ENCODE measurements at regions not wholly inside any gene's neighbourhood (a gene's known extent, or its start where the extent isn't known, plus 50 kb on each side); places are given as distances from the start of the nearest gene placed in this dataset.

DNA sequence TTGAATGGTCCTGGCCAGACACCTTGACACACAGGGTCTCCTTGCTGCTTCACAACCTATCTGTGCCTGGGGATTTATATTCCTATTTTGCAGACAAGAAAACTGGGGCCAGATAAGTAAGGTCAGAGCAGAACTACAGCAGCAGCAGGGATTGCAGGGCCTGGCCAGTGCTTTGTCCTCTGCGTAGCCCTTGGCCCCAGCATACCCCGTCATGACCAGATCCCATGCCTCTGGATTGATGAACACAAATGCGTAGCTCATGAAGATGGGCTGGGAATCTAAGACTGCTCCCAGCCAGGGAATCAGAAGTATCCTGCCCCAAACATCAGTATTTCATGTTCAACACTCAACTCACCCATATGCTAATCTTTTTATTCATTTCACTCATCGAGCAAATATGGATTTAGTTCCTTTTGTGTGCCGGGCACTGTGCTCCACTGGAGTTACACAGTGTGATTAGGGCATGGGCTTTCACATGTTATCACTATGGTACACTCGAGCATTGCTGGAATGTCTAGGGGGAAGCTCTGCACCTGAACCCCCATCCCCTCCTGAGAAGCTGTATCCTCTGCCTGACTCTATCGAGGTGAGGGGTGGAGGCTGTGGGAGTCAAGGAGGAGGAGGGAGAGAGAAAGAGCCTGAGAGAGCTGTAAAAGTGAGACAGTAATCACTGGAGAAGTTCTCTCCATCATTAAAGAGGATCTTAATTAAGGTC lies 143.3 kb downstream of the CYP26B1 start:
- no peak for DNase-seq (ENCODE audit: low read depth)

DNA sequence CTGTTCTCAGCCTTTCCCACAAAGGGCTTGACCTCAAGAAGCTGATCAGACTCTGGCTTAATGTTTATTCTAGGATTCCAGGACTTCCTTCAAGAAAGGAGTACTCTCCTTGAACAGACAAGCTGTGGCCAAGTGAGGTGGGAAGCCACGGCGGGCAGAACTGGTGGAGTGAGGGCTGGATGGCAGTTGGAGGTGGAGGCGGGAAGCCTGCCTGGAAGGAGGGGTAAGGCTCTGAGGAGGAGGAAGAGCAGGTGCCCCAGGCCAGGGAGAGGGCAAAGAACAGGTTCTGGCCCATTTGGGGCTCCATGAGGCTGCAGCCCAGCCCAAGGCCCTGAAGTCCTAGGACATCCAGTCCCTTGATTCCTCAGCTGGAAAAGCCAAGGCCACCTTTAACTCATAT lies 143.9 kb downstream of the CYP26B1 start:
- DNase-seq (ENCODE audit: low read depth) = no peak

DNA sequence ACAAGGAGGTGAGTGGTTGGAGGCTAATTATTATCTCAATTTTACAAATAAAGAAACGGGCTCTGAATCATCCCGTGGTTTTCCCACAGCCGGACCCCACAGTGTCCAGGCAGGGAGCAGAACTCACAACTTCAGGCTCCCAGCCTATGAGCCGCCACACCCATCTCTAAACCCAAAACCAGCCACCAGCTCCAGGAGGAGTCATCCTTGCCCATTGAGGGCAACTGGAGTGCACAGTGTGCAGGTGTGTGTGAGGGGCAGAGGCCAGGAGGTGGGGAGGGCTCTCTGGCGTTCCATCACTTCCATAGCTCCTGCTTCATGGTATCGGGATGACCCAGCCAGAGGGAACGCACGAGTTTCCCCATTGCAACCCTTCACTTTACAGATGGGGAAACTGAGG lies 144.5 kb downstream of the CYP26B1 start:
- DNase-seq (ENCODE audit: low read depth) = no peak

DNA sequence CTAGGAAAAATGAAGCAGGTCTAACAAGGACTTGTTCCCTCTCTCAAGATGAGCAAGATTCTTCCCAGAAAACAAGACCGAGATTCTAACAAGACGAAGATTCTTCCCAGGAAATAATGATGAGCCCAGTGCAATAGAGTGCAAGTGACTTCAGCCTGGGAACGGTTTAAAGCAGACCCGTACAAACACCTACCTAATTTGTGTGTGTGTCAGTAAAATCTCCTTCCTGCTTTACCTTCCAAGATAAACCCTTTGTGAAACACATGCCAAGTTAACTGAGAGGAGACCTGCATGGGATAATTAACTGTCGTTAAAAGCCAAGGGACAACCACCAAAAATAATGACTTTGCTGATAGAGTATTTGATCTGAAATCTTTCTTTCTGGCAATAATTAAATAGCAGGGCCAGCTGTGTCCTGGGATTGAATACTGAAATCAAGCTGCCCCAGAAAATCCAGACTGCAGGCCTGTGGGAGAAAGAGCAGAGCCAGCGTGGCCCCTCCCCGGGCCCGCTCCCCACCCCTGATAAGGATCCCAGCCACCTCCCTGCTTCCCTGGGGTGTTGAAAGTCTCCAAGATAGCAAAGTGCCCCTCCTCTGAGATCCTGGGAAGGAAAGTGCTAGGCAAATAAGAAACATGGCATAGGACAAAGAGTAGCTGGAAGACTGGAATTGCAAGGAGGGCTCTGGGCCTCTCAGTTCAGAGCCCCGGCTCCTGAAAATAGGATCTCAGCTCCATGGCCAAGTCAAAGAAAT lies 145.5 kb downstream of the CYP26B1 start:
- DNase-seq (ENCODE audit: low read depth) = no peak

DNA sequence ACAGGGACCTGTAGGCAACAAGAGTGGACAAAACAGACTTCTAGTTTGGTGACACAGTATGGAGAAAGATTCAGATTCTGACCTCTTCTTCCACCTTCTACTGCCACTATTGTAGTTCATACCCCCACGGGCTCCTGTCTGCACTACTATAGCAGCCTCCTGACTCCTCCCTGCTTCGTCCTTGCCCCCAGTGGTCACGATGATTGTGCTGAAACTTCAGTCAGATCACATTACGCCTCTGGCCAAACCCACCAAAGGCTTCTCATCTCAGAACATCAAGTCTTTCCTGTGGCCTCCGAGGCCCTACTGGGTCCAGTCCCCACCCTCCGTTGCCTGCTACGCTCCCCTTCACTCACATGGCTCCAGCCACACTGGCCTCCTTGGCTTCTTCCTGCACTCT lies 147.6 kb downstream of the CYP26B1 start:
- DNase-seq (ENCODE audit: low read depth) = no peak

DNA sequence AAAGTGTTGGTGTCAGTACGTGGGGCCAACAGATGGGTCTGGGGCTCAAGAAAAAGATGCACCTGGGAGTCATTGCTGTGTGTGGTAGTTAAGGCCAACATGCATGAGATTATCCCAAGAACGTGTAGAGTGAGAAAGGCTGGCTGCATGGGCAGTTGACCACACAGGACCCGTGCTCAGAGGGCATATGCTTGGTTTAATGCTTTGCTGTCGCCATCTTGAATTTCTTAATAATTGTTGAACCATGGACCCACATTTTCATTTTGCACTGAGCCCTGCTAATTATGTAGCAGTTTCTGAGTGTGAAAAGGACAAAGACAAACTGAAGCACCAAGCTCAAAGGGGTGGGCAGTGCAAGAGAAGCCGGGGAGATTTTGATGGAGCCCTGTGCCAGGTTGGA lies 148.1 kb downstream of the CYP26B1 start:
- DNase-seq (ENCODE audit: low read depth) = no peak

DNA sequence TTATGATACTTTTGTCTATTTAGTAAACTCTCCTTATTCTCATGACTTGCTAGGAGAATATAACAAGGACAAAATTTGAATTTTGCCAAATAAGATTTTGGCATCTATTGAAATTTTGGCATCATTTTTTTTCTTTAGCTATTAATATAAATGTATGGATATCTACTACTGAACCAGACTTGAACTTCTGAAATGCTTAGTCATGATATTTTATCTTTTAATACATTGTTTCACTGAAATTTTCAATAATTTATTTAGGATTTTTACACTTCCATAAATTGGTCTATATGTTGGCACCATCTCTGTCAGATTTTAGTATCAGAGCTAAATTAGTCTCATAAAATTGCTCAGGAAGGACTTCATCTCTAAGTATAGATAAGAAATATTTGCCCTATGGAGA lies 149.8 kb downstream of the CYP26B1 start:
- DNase-seq (ENCODE audit: low read depth) = no peak

DNA sequence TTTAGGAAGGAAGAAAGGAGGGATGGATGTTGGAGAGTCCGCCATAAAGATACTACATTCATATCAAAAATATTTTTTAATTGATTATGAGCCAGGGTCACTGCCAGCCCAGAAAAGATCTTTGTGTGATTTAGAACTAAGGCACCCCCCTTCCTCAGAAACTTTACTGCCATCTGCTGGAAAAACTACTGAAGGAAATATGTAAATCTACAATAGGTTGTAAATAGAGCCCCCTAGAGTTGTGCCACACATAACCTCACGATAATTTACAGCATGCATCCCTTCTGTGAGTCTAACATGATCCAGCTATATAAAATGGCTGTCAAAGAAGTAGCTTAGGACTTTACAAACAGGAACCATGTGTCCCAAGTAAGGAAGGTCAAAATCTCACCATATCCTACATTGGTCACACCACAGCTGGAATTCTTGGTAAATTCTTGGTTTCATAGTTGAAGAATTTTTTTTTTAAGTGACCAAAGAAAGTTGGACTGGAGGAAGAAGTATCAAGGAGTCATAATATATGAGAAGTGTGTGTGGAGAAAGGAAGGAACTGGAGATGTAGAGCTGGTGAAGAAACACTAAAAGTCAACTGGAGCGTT lies 152.5 kb downstream of the CYP26B1 start:
- no peak for DNase-seq (ENCODE audit: low read depth)

DNA sequence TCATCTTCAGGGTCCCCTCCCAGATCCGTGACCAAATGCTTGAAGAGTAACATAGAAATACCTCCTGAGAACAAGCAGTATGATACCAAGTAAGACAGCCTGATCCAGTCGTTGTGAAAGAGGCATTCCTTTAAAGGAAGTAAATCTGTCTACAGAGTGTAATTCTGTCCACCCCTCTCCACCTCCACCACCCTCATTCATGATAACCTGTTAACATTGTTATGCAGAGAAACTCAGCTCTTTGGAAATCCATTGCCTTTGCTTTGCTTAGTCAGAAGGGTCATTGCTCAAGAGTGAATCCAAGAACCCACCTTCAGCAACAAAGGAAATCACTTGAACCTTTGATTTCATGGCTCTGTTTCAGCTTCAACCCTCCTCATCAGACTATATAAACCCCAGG lies 155.6 kb downstream of the CYP26B1 start:
- no peak for DNase-seq (ENCODE audit: low read depth)

DNA sequence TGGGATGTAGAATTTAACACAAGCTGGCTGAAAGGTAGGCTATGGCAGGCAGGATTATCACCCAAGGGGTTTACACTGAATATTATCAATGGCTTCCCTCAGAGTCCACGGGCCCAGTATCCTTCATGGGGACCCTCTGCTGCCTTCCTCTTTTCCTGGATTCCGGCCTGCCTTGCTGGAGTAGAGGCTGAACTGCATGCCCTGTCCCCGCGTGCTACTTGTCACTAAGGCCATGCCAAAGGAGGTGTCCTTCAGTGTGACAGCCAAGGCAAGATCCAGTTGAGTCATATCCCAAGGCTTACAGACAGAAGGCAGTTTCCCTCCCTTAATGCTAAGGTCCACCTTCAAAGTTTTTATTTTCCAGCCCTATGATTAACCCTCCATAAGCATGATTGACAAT lies 156.3 kb downstream of the CYP26B1 start:
- no peak for DNase-seq (ENCODE audit: low read depth)

DNA sequence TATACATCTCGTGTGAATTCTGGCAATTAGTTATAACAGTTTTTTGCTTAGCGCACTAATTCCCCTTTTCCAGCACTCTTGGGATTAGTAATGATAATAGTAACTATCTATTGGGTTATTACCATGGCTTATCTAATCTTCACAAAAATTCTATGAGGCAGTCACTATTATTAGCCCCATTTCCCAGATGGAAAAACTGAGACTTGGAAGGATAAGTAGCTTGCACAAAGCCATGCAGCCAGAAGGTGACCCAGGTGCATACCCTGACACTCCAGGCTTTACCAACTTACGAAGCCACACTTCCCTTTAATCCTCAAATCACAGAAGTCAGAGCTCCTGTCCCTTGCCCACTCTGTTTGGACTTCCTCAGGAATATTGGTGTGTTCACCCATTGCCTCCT lies 156.8 kb downstream of the CYP26B1 start:
- DNase-seq (ENCODE audit: low read depth) = no peak

DNA sequence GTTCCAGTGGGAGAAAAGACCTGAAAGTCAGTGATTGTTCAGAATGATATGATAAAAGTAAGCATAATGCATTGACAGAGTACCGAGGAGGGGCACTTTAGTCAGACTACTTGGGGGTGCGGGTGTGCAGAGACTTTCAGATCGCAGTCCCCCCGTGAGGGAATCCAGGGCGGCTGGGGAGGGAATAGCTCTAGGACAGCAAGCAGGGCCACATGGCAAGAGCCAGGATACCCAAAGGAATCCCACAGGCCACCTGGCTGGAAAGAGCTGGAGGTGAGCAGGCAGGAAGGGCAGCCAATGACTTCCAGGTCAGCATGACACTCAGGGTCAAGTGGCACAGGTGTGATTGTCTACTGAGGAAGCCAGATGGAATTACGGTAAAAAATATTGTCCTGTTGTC lies 157.5 kb downstream of the CYP26B1 start:
- no peak for DNase-seq (ENCODE audit: low read depth)

DNA sequence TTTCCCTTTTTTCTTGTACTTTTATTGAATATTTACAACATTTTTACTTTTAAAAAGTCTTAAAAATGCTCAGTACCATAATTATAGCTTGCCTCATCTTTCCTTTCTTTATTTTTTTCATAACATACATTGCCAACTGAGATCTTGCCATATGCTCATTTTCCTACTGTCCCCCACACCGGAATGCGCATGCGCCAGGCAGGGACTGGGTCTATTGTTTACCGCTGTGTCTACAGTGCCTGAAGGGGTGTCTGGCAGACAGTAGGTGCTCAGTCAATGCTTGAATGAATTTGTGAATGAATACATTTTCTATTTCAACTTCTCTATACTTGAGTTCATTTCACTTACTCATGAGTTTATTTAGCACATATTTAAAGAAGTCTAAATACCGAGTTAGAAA lies 158.0 kb downstream of the CYP26B1 start:
- no peak for DNase-seq (ENCODE audit: low read depth)

DNA sequence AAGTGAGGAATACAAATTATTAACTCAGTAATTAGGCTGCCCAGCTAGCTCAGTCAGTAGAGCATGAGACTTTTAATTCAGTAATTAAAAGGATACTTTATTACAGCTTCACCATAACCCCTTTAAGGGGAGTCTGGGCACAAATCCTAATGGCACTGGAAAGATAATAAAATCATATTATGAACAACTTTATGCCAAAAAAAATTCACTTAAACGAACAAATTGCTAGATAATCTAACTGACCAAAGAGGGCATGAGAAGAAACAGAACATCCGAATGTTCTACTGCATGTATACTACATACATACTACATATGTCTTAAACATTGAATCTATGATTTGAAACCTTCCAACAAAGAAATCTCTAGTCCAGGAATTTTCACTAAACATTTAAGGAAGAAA lies 159.5 kb downstream of the CYP26B1 start:
- no peak for DNase-seq (ENCODE audit: low read depth)

DNA sequence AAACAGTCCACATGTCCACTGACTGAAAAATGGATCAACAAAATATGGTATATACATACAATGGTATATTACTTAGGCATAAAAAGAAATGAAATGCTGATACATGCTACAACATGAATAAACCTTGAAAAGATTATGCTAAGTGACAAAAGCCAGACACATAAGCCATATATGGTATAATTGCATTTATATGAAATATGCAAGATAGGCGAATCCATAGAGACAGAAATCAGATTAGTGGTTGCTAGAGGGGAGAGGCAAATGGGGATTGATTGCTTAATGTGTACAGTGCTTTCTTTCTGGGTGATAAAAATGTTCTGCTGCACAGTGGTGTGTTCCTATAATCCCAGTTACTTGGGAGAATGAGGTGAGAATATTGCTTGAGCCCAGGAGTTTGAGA lies 171.0 kb downstream of the CYP26B1 start:
- DNase-seq (ENCODE audit: low read depth) = no peak

DNA sequence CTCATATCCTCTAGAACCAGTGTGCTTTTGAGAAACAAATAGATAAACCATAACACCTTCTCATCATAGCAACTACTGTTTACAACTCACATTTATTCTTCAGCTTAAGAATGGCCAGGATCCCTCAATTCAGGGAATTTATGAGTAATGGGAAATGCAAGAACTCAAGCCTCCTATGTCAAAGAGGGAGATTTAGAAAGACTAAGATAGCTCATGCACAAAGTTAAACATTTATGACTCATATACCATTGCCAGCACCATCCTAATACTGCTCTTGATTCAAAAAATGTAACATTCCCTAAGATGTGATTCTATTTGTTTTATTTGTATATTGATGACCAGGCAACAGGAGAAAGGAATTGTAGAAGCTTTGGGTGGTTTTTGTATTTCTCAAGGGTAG lies 172.8 kb downstream of the CYP26B1 start:
- no peak for DNase-seq (ENCODE audit: low read depth)

DNA sequence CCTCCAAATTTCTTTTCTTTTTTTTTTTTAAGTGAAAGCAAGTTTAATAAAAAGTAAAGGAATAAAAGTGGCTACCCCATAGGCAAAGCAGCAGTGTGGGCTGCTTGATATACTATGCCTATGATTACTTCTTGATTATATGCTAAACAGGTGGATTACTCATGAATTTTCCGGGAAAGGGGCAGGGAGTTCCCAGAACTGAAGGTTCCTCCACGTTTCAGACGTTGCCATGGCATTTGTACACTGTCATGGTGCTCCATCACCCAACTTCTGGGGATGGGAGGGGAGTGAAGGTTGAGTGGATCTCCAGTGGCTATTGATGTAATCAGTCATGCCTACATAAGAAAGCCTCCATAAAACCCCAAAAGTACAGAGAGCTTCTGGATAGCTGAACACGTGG lies 176.2 kb downstream of the CYP26B1 start:
- DNase-seq (ENCODE audit: low read depth) = no peak

DNA sequence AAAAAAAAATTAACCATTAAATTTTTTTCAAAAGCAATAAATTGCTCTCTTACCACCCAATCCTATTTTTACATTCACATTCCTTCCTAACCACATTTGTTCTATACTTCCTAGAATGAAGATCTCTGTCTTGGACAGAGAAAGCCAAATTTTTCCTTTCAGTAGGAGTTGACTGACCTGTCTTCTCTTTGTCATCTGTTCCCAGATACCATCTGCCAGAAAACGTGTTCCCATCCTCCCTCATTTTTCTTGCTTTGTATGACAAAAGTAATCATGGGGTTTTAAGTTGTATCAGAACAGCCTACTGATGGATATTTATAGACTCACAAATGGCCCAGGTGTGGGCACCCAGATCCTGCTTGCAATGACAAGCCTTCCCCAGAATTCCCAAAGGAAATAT lies 182.1 kb downstream of the CYP26B1 start:
- no peak for DNase-seq (ENCODE audit: low read depth)

DNA sequence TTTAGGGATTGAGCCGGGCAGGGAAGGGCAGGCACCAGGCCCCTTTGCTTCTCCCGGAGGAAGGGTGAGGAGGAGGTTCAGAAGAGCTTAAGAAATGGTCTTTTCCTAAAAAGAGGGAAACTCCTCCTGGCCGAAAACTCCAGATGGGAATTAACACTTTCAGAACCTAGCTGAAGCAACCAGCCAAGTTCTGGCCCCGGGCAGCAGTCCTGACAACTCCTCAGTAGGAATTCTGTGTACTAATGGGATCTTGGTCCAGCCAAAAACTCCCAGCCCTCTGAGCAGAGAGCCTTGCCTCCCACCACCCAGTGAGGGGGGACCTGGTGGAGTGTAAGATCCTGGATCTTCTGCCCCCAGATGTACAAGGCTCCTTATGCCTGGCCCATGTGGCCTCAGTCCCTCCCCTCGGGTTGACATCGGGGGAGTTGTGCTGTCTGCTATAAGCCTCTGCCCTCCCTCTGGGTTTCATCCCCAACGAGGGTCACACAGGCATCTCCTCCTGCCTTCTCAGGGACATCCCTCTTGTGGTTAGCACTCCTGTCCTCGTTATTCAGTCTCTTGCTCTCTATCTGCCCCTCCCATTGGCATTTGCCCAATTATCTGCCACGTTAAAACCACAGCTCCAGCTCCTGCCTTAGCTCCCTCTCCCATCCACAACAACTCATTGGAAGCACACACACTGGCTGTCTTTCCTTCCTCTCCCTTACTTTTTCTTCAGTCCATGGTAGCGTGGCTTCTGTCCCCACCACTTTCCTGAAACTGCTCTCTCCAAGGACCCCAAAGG lies 184.6 kb downstream of the CYP26B1 start:
- DNase-seq (ENCODE audit: low read depth) = no peak

DNA sequence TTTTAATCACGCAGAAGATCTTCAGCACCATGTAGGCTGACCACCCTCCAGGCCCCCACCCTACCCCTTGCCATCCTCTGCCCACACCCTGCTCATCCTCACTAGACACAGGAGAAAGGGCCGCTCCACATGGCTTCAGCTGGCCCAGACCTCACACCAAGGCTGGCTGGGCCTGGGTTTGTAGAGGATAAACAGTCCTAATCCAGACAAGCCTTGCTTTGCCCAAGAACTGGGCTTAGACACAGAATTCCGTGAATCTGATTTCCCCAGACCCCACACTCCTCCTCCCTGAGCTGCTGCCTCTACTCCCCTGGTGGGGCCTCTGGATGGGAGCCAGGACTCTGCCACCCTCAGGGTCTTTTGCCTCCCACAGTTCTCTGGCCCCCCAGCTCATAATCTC lies 185.3 kb downstream of the CYP26B1 start:
- no peak for DNase-seq (ENCODE audit: low read depth)

DNA sequence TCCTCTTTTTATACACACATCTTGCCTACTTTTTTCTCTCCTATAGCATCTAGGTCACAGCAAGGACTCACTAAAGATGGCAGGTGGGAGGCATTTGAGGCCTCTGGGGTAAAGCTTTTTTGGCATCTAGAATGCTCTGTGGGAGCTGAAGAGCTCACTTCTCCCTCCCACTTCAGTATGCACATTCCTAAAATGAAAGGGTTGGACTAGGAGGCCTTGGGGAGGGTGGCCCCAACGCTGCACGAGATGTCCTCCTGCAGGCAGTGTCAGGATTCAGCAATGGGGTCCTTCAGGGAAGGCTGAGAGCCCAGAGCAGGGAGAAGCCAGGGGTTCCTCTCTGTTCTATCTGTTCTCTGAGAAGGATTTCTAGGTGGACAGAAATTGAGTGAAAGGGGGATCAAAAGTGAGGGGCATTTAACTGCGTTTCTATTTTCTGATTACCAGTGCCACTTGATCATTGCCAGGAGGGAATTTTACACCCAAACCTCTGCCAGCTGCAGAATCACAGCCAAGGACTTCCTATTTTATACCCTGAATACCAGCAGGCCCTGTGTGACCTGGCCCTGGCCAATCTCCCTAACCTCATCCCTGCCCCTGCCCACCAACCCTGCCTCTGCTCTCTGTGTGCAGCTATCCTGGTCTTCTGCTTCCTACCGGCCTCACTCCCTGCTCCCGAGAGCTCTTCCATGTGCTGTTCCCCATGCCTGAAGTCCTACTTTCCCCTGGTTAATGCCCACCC lies 186.2 kb downstream of the CYP26B1 start:
- DNase-seq (ENCODE audit: low read depth) = no peak

DNA sequence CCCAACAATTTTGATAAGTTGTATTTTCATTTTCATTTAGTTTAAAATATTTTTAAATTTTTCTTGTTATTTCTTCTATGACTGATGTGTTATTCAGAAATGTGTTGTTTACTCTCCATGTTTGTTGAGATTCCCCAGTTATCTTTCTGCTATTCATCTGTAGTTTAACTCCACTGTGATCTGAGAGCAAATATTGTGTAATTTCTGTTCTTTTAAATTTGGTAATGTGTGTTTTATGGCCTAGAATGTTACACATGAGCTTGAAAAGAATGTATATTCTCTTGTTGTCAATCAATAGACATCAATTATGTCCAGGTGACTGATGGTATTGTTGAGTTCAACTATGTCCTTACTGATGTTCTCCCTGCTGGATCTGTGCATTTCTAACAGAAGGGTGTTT lies 188.2 kb downstream of the CYP26B1 start:
- no peak for DNase-seq (ENCODE audit: low read depth)
